PFSK-1 (cell line): ENCODE measurements at regions not wholly inside any gene's neighbourhood (a gene's known extent, or its start where the extent isn't known, plus 50 kb on each side); places are given as distances from the start of the nearest gene placed in this dataset.

Source experiments
- FOXP2 ChIP-seq: optimal IDR thresholded peaks from 2 replicates; pipeline ENCODE3; 2011; ENCODE audit warnings: borderline replicate concordance, control low read depth, inconsistent platforms; ENCODE audit not compliant: insufficient read depth; ENCODE audit errors: extremely low read length, extremely low read depth
- POLR2AphosphoS5 ChIP-seq: IDR thresholded peaks from 2 replicates; pipeline ENCODE4 v1.6.1; 2012; ENCODE audit warnings: low read depth, mild to moderate bottlenecking, control low read depth, low read length, moderate library complexity

- TF ChIP-seq FOXP2 (no peak), POLR2AphosphoS5 (no peak)
Observed at GRCh38 chr15:29380466-29380865, 110.8 kb upstream of the NSMCE3 start.
